Loucy (cell line): ENCODE measurements at regions not wholly inside any gene's neighbourhood (a gene's known extent, or its start where the extent isn't known, plus 50 kb on each side); places are given as distances from the start of the nearest gene placed in this dataset.

Experiments used
- H2AFZ ChIP-seq: fragments of 200-600 bp; sonication (generic); 2 replicates; pipeline ENCODE4 v1.6.0; 2016; ENCODE audit warnings: antibody characterized with exemption, mild to moderate bottlenecking, low read length, moderate library complexity
- H3F3A ChIP-seq: fragments of 200-600 bp; 2 replicates; pipeline ENCODE4 v1.6.0; 2016; ENCODE audit warnings: antibody characterized with exemption, low read depth, mild to moderate bottlenecking
- H3K27me3 ChIP-seq: fragments of 200-600 bp; sonication (generic); 2 replicates; pipeline ENCODE4 v1.6.1; 2014; ENCODE audit warnings: low read length, mild to moderate bottlenecking; ENCODE audit not compliant: insufficient read depth, poor library complexity, severe bottlenecking
- H3K36me3 ChIP-seq: fragments of 200-600 bp; sonication (generic); 2 replicates; pipeline ENCODE4 v1.6.1; 2016; ENCODE audit warnings: low read length; ENCODE audit not compliant: insufficient read depth
- H3K4me1 ChIP-seq: fragments of 200-600 bp; sonication (generic); 2 replicates; pipeline ENCODE4 v1.5.1; 2014; ENCODE audit warnings: low read length, mild to moderate bottlenecking; ENCODE audit not compliant: insufficient read depth, poor library complexity, severe bottlenecking
- H3K4me2 ChIP-seq: fragments of 200-600 bp; sonication (generic); 2 replicates; pipeline ENCODE4 v1.6.0; 2014; ENCODE audit warnings: antibody characterized with exemption, low read length, low read depth, mild to moderate bottlenecking; ENCODE audit not compliant: poor library complexity, severe bottlenecking
- H3K4me3 ChIP-seq: fragments of 200-600 bp; sonication (generic); 2 replicates; pipeline ENCODE4 v1.5.1; 2014; ENCODE audit warnings: low read length, mild to moderate bottlenecking, mixed read lengths; ENCODE audit not compliant: poor library complexity, severe bottlenecking
- H3K79me2 ChIP-seq: fragments of 200-600 bp; sonication (generic); 2 replicates; pipeline ENCODE4 v1.6.1; 2014; ENCODE audit warnings: low read length; ENCODE audit not compliant: insufficient read depth
- H3K9ac ChIP-seq: fragments of 200-600 bp; sonication (generic); 2 replicates; pipeline ENCODE4 v1.6.0; 2014; ENCODE audit warnings: mild to moderate bottlenecking, low read depth, low read length, moderate library complexity; ENCODE audit not compliant: poor library complexity, severe bottlenecking
- H3K9me2 ChIP-seq: fragments of 200-600 bp; sonication (generic); replicated peaks from 2 replicates; pipeline ENCODE4 v1.6.1; 2016; ENCODE audit warnings: low read depth, low read length, mixed read lengths
- H3K9me3 ChIP-seq: fragments of 200-600 bp; sonication (generic); 2 replicates; pipeline ENCODE4 v1.6.1; 2014; ENCODE audit warnings: mild to moderate bottlenecking, antibody characterized with exemption, low read length, low read depth; ENCODE audit not compliant: insufficient read depth
- H4K20me1 ChIP-seq: fragments of 200-600 bp; sonication (generic); 2 replicates; pipeline ENCODE4 v1.6.0; 2014; ENCODE audit warnings: antibody characterized with exemption, low read length, mild to moderate bottlenecking; ENCODE audit not compliant: insufficient read depth, poor library complexity, severe bottlenecking
- EZH2phosphoT487 ChIP-seq: fragments of 200-600 bp; IDR thresholded peaks from 2 replicates; pipeline ENCODE4 v1.6.1; 2018; ENCODE audit warnings: antibody characterized with exemption, mild to moderate bottlenecking, moderate library complexity, borderline replicate concordance
- TF ChIP-seq, protein P1 (sequence below): fragments of 200-600 bp; sonication (generic); conservative IDR thresholded peaks from 2 replicates; pipeline ENCODE4 v1.5.1; 2014; ENCODE audit warnings: mild to moderate bottlenecking, antibody characterized with exemption, low read length

DNA sequence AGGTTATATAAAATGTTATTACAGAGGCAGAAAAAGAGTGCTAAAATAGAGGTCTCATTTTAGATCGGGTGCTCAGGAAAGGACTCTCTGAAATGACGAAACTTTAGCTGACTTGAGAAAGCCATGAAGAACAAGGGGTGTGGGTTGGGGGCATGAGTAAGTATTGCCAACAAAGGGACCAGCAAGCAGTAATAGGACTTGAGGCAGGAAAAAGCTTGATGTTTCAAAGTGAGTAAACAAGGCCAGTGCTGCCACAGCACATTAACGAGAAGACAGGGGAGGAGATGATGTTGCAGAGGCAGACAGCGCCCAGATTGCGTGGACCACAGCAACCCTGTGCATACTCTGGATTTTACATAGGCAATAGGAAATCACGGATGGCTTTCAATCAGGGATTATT lies 318.8 kb downstream of the ZEB2 start:
- Histone ChIP-seq H2AFZ (no peak overlapping the region), H3K4me3 (no peak overlapping the region), H3F3A (no peaks in the 10 kb centered on the region), H4K20me1 (no peaks in the 10 kb centered on the region), H3K9me2 (no peaks in the 10 kb centered on the region), H3K4me1 (peaks cover 10% of the 10 kb centered on the region), H3K27me3 (no peaks in the 10 kb centered on the region), H3K79me2 (no peaks in the 10 kb centered on the region), H3K4me2 (no peak overlapping the region), H3K36me3 (no peaks in the 10 kb centered on the region; the same call in 1 of the 2 replicates), H3K9me3 (no peaks in the 10 kb centered on the region), H3K9ac (no peak overlapping the region)
- TF ChIP-seq EZH2phosphoT487, result no peak
- TF ChIP-seq, protein P1, sequence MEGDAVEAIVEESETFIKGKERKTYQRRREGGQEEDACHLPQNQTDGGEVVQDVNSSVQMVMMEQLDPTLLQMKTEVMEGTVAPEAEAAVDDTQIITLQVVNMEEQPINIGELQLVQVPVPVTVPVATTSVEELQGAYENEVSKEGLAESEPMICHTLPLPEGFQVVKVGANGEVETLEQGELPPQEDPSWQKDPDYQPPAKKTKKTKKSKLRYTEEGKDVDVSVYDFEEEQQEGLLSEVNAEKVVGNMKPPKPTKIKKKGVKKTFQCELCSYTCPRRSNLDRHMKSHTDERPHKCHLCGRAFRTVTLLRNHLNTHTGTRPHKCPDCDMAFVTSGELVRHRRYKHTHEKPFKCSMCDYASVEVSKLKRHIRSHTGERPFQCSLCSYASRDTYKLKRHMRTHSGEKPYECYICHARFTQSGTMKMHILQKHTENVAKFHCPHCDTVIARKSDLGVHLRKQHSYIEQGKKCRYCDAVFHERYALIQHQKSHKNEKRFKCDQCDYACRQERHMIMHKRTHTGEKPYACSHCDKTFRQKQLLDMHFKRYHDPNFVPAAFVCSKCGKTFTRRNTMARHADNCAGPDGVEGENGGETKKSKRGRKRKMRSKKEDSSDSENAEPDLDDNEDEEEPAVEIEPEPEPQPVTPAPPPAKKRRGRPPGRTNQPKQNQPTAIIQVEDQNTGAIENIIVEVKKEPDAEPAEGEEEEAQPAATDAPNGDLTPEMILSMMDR, result no peak

DNA sequence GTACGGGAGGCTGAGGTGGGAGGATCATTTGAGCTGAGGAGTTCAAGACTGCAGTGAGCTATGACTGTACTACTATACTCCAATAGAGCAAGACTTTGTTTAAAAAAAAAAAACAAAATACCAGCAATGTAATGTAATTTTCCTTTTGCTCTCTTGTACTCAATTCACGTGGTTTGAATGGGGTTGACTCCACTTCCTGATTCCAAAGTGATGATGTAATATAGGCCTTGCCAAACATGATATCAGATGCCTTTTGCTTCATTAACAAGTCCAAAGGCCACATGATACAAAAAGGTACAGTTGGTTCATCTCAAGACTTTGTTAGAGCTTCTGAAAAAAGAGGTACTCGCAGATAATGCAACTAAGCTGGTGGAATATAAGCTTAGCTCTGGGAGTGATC lies 321.8 kb downstream of the ZEB2 start:
- H2AFZ ChIP-seq, result no peak overlapping the region
- H3F3A ChIP-seq, result no peaks in the 10 kb centered on the region
- H3K9me3 ChIP-seq, result no peaks in the 10 kb centered on the region
- TF ChIP-seq, protein P1, result no peak
- no peak for TF ChIP-seq EZH2phosphoT487
- no peaks in the 10 kb centered on the region; the same call in 1 of the 2 replicates for H3K36me3 ChIP-seq
- no peaks in the 10 kb centered on the region for H4K20me1 ChIP-seq
- no peaks in the 10 kb centered on the region for H3K79me2 ChIP-seq
- no peak overlapping the region for H3K4me2 ChIP-seq
- H3K4me1 ChIP-seq, result peaks cover 10% of the 10 kb centered on the region
- H3K4me3 ChIP-seq, result no peak overlapping the region
- no peak overlapping the region for H3K9ac ChIP-seq
- no peaks in the 10 kb centered on the region for H3K9me2 ChIP-seq
- no peaks in the 10 kb centered on the region for H3K27me3 ChIP-seq

DNA sequence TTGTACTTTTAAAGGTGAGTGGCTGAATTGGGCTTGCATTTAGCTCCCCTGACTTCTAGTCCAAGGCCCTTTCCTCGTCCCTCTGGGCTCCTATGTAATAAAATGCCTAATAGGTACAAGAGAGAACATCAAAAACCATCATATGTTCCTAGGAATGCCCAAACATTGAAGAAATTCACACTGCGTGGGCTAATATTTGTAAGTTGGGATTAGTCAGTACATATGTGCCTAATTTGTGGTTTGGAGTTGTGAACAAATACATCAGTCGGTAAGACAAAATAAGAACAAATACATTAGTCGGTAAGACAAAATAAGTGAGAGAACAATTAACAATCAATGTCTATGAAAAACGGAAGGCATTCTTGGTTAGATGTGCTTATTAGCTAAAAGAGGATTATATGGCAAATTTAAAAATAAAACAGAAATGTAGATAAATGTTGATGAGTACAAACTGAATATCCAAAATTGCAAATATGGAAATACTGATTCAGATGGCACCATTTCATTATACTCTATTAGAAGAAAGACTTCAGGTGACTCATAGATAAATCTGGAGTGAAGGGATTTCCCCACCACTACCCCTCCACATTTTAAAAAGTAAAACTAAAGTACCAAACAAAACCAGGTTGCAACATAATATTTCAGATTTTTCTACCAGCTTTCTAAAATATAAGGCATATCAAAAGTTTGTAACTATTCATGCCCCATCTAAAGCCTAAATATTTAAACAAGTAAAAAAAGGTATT lies 325.4 kb downstream of the ZEB2 start:
- Histone ChIP-seq H3K4me3 (no peak overlapping the region), H2AFZ (no peak overlapping the region), H3K36me3 (no peaks in the 10 kb centered on the region; the same call in 1 of the 2 replicates), H3K4me2 (no peak overlapping the region), H3K9ac (no peak overlapping the region), H3K79me2 (no peaks in the 10 kb centered on the region), H3F3A (no peaks in the 10 kb centered on the region), H3K27me3 (no peaks in the 10 kb centered on the region), H4K20me1 (no peaks in the 10 kb centered on the region), H3K9me3 (no peaks in the 10 kb centered on the region), H3K9me2 (no peaks in the 10 kb centered on the region), H3K4me1 (no peaks in the 10 kb centered on the region)
- TF ChIP-seq EZH2phosphoT487, result no peak
- TF ChIP-seq, protein P1, result no peak
